DOHH2 (cell line): ENCODE measurements at regions not wholly inside any gene's neighbourhood (a gene's known extent, or its start where the extent isn't known, plus 50 kb on each side); places are given as distances from the start of the nearest gene placed in this dataset.

Experiments used
- H3F3A ChIP-seq: fragments of 200-600 bp; sonication (generic), shearing (Covaris generic); 2 replicates; pipeline ENCODE4 v1.6.0; 2016; ENCODE audit warnings: antibody characterized with exemption, mild to moderate bottlenecking; ENCODE audit not compliant: control insufficient read depth, insufficient read depth
- H3K27ac ChIP-seq: fragments of 200-600 bp; sonication (generic); 2 replicates; pipeline ENCODE4 v1.5.1; 2014; ENCODE audit warnings: low read depth, mild to moderate bottlenecking, low read length, moderate library complexity
- H3K27me3 ChIP-seq: fragments of 200-600 bp; sonication (generic); 2 replicates; pipeline ENCODE4 v1.6.1; 2014; ENCODE audit warnings: mild to moderate bottlenecking, low read length, mixed read lengths; ENCODE audit not compliant: control insufficient read depth
- H3K36me3 ChIP-seq: fragments of 200-600 bp; sonication (generic); 2 replicates; pipeline ENCODE4 v1.6.1; 2014; ENCODE audit warnings: mild to moderate bottlenecking, low read length, moderate library complexity, mixed read lengths; ENCODE audit not compliant: control insufficient read depth
- H3K4me1 ChIP-seq: fragments of 200-600 bp; sonication (generic); 2 replicates; pipeline ENCODE4 v1.6.1; 2014; ENCODE audit warnings: mild to moderate bottlenecking, low read length, mixed read lengths; ENCODE audit not compliant: control insufficient read depth
- H3K4me2 ChIP-seq: fragments of 200-600 bp; sonication (generic); 2 replicates; pipeline ENCODE4 v1.6.0; 2014; ENCODE audit warnings: mild to moderate bottlenecking, low read length, moderate library complexity
- H3K4me3 ChIP-seq: fragments of 200-600 bp; sonication (generic); 2 replicates; pipeline ENCODE4 v1.5.1; 2014; ENCODE audit warnings: mild to moderate bottlenecking, low read length, mixed read lengths
- H3K79me2 ChIP-seq: fragments of 200-600 bp; sonication (generic); 2 replicates; pipeline ENCODE4 v1.6.1; 2014; ENCODE audit warnings: mild to moderate bottlenecking, low read length, mixed read lengths; ENCODE audit not compliant: control insufficient read depth
- H3K9me2 ChIP-seq: fragments of 200-600 bp; sonication (generic); replicated peaks from 2 replicates; pipeline ENCODE4 v1.6.1; 2014; ENCODE audit warnings: mild to moderate bottlenecking, low read length, mixed read lengths; ENCODE audit not compliant: control insufficient read depth
- H3K9me3 ChIP-seq: fragments of 200-600 bp; sonication (generic); 2 replicates; pipeline ENCODE4 v1.6.1; 2014; ENCODE audit warnings: antibody characterized with exemption, low read length, mixed read lengths; ENCODE audit not compliant: control insufficient read depth, insufficient read depth
- H4K20me1 ChIP-seq: fragments of 200-600 bp; sonication (generic); 2 replicates; pipeline ENCODE4 v1.6.0; 2014; ENCODE audit warnings: low read depth, mild to moderate bottlenecking, antibody characterized with exemption, low read length, moderate library complexity; ENCODE audit not compliant: control insufficient read depth, insufficient read depth
- CTCF ChIP-seq: fragments of 200-600 bp; sonication (generic); IDR thresholded peaks from one replicate; pipeline ENCODE4 v1.5.1; 2014; ENCODE audit warnings: antibody characterized with exemption, mild to moderate bottlenecking, low read depth, low read length; ENCODE audit not compliant: poor library complexity, severe bottlenecking
- EZH2phosphoT487 ChIP-seq: fragments of 200-600 bp; sonication (generic); IDR thresholded peaks from 2 replicates; pipeline ENCODE4 v1.6.1; 2017; ENCODE audit warnings: borderline replicate concordance, mild to moderate bottlenecking, antibody characterized with exemption, low read length, moderate library complexity, mixed read lengths

- Histone ChIP-seq H3F3A (no peaks in the 10 kb centered on the region), H3K4me1 (no peaks in the 10 kb centered on the region), H3K27ac (no peak overlapping the region), H3K27me3 (peaks cover 3% of the 10 kb centered on the region; the same call in 1 of the 2 replicates), H3K9me3 (no peaks in the 10 kb centered on the region), H3K79me2 (no peaks in the 10 kb centered on the region), H3K4me3 (no peak overlapping the region), H3K36me3 (no peaks in the 10 kb centered on the region), H3K4me2 (no peak overlapping the region), H4K20me1 (no peaks in the 10 kb centered on the region), H3K9me2 (no peaks in the 10 kb centered on the region)
- no peak for TF ChIP-seq CTCF
Observed at GRCh38 chr1:42085596-42085995, 67.6 kb upstream of the GUCA2B start.

- no peak overlapping the region for H3K4me3 ChIP-seq
- H3K4me1 ChIP-seq: no peaks in the 10 kb centered on the region
- H3K36me3 ChIP-seq: no peaks in the 10 kb centered on the region
- H3K27me3 ChIP-seq: no peaks in the 10 kb centered on the region
- no peak for TF ChIP-seq EZH2phosphoT487
- TF ChIP-seq CTCF: no peak
- H3K9me2 ChIP-seq: no peaks in the 10 kb centered on the region
- no peaks in the 10 kb centered on the region for H3K79me2 ChIP-seq
- H3K27ac ChIP-seq: no peak overlapping the region
- no peaks in the 10 kb centered on the region for H4K20me1 ChIP-seq
- H3K4me2 ChIP-seq: no peak overlapping the region
- H3K9me3 ChIP-seq: no peaks in the 10 kb centered on the region
- H3F3A ChIP-seq: no peaks in the 10 kb centered on the region
Observed at GRCh38 chr1:42081475-42081874, 71.7 kb upstream of the GUCA2B start.

- H3K27me3 ChIP-seq: no peaks in the 10 kb centered on the region
- no peaks in the 10 kb centered on the region for H4K20me1 ChIP-seq
- H3K4me3 ChIP-seq: no peak overlapping the region
- no peaks in the 10 kb centered on the region for H3K9me3 ChIP-seq
- H3K36me3 ChIP-seq: no peaks in the 10 kb centered on the region
- no peak overlapping the region for H3K27ac ChIP-seq
- H3K79me2 ChIP-seq: no peaks in the 10 kb centered on the region
- H3K9me2 ChIP-seq: no peaks in the 10 kb centered on the region
- H3F3A ChIP-seq: no peaks in the 10 kb centered on the region
- H3K4me1 ChIP-seq: no peaks in the 10 kb centered on the region
- no peak overlapping the region for H3K4me2 ChIP-seq
- TF ChIP-seq CTCF: no peak
Observed at GRCh38 chr1:42075179-42075578, 78.0 kb upstream of the GUCA2B start.

GRCh38 chr1:42070996-42071395, 82.2 kb upstream of the GUCA2B start:
- Histone ChIP-seq H3K9me2 (no peaks in the 10 kb centered on the region), H3K27ac (no peak overlapping the region), H3K4me3 (no peak overlapping the region), H3K4me2 (no peak overlapping the region), H3F3A (no peaks in the 10 kb centered on the region), H3K4me1 (no peaks in the 10 kb centered on the region), H3K36me3 (no peaks in the 10 kb centered on the region), H3K27me3 (0 out of 2 replicates have a peak, but pooled peaks cover 5% of the 10 kb centered on the region), H3K9me3 (no peaks in the 10 kb centered on the region), H3K79me2 (no peaks in the 10 kb centered on the region), H4K20me1 (no peaks in the 10 kb centered on the region)
- TF ChIP-seq EZH2phosphoT487: no peak
- no peak for TF ChIP-seq CTCF
